Activated naive CD4-positive, alpha-beta T cell treated with anti-CD3 and anti-CD28 coated beads, Interleukin-2, amount 10 ng/mL, durations not matched to agents 7 days and 5 days (primary cell): ENCODE measurements at regions not wholly inside any gene's neighbourhood (a gene's known extent, or its start where the extent isn't known, plus 50 kb on each side); places are given as distances from the start of the nearest gene placed in this dataset.
"Not testable (repeated sequence)": the region's sequence is repeated elsewhere in the genome, so short reads cannot be mapped to it uniquely, and the experiment has no call there.

ENCODE experiments used
- CTCF ChIA-PET: fragments of 350-600 bp; sonication (Branson Sonifier 250); formaldehyde crosslinking; loops from one replicate; lab custom pipeline; 2021; ENCODE audit warnings: antibody characterized with exemption; lab: Charles Lee
- DNase-seq: peaks from one replicate; pipeline ENCODE4 v3.0.0-alpha.2; 2020
- H3K27ac Mint-ChIP-seq: one replicate; pipeline ENCODE4 v1.8.0; 2021; ENCODE audit warnings: mild to moderate bottlenecking, moderate library complexity, mixed read lengths
- H3K27me3 Mint-ChIP-seq: one replicate; pipeline ENCODE4 v1.8.0; 2021; ENCODE audit warnings: mild to moderate bottlenecking, mixed read lengths
- H3K36me3 Mint-ChIP-seq: one replicate; pipeline ENCODE4 v1.8.0; 2021; ENCODE audit warnings: mixed read lengths
- H3K4me1 Mint-ChIP-seq: one replicate; pipeline ENCODE4 v1.8.0; 2021; ENCODE audit warnings: mixed read lengths
- H3K4me3 Mint-ChIP-seq: one replicate; pipeline ENCODE4 v1.8.0; 2021; ENCODE audit warnings: mild to moderate bottlenecking, moderate library complexity, mixed read lengths
- H3K9me3 Mint-ChIP-seq: one replicate; pipeline ENCODE4 v1.8.0; 2021; ENCODE audit warnings: mixed read lengths

- Mint-ChIP-seq H3K4me1 (peaks cover 5% of the 10 kb centered on the region), H3K27me3 (peaks cover 8% of the 10 kb centered on the region), H3K36me3 (no peaks in the 10 kb centered on the region), H3K27ac (no peak overlapping the region), H3K9me3 (no peaks in the 10 kb centered on the region), H3K4me3 (no peak overlapping the region)
- CTCF ChIA-PET: interaction anchor here (1.3 kb wide), 1 partner anchor 26 kb away, joined by 3 read pairs; no protein-coding TSS in a partner anchor
- no peak for DNase-seq
Observed at GRCh38 chr1:101389547-101389929, 152.7 kb downstream of the S1PR1 start.

DNA sequence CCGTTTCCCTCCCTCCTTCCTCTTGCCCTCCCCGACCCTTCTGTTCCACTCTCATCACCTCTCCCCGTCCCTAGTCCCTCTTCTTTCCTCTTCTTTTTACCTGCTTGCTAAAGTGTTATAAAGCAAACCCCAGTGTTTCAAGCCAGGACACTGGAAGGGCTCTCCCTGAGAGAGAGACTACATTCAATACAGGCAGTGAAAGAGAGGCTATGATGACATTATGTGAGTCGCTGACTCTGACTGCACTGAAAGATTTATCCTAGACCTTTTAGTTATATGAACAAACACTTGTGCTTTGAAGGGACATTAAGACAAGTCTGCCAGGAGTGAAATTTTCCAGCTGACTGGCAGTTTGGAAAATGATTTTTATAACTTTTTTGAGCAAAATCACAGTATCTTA, 155.7 kb downstream of the S1PR1 start:
- Mint-ChIP-seq H3K36me3 (no peaks in the 10 kb centered on the region), H3K4me3 (no peak overlapping the region), H3K27me3 (peaks cover 12% of the 10 kb centered on the region), H3K9me3 (no peaks in the 10 kb centered on the region), H3K27ac (no peak overlapping the region), H3K4me1 (peaks cover 5% of the 10 kb centered on the region)
- CTCF ChIA-PET: no interaction called here
- no peak for DNase-seq

- no peak overlapping the region for H3K27ac Mint-ChIP-seq
- H3K27me3 Mint-ChIP-seq: peaks cover 17% of the 10 kb centered on the region
- H3K36me3 Mint-ChIP-seq: no peaks in the 10 kb centered on the region
- no peak overlapping the region for H3K4me3 Mint-ChIP-seq
- no peaks in the 10 kb centered on the region for H3K9me3 Mint-ChIP-seq
- DNase-seq: no peak
- CTCF ChIA-PET: no interaction called here
- H3K4me1 Mint-ChIP-seq: peaks cover 3% of the 10 kb centered on the region
Observed at GRCh38 chr1:101394041-101394440, 157.2 kb downstream of the S1PR1 start.

DNA sequence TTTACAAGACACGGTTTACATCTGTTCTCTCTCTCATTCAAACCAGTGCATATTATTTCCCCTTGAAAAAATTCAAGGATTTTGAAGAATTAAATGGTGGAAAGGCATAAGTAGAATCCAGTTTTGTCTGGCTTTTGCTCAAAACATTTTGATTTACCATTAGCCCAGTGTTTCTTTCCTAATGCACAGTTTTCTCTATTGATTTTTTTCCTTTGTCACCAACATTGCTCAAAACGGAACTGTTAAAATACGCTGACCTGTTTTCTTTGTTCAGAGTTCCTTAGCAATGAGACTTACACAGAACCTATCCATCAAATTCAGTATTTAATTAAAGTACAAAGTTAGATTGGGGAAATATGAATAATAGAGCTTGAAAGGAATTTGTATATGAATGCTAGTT, 162.4 kb downstream of the S1PR1 start:
- Mint-ChIP-seq H3K4me1 (no peaks in the 10 kb centered on the region), H3K27me3 (peaks cover 23% of the 10 kb centered on the region), H3K9me3 (no peaks in the 10 kb centered on the region), H3K4me3 (no peak overlapping the region), H3K27ac (no peak overlapping the region), H3K36me3 (no peaks in the 10 kb centered on the region)
- CTCF ChIA-PET: interaction anchor here (0.9 kb wide), 1 partner anchor 42 kb away, joined by 4 read pairs; no protein-coding TSS in a partner anchor
- no peak for DNase-seq

DNA sequence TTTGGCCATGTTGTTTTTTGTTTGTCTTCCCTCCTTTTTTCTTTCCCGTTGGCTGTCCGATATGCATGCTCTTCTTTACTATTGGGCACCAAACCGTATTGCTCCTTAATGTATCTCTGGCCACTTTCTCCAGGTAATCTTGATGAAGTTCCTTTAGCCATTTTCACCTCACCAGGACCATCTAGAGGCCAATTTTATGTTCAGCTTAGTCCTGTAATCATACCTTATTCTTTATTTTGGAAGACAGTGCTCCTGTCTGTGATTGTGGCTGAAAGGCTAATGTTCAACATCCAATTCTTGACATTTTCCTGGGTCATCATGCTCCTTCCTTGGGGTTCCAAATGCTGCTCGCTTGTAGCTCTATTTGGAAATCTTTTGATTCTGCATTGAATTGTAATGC, 169.5 kb downstream of the S1PR1 start:
- no peak for DNase-seq
- no peak overlapping the region for H3K4me3 Mint-ChIP-seq
- no peak overlapping the region for H3K27ac Mint-ChIP-seq
- H3K9me3 Mint-ChIP-seq: no peaks in the 10 kb centered on the region
- CTCF ChIA-PET: no interaction called here
- H3K4me1 Mint-ChIP-seq: no peaks in the 10 kb centered on the region
- H3K27me3 Mint-ChIP-seq: peaks cover 28% of the 10 kb centered on the region
- no peaks in the 10 kb centered on the region for H3K36me3 Mint-ChIP-seq

DNA sequence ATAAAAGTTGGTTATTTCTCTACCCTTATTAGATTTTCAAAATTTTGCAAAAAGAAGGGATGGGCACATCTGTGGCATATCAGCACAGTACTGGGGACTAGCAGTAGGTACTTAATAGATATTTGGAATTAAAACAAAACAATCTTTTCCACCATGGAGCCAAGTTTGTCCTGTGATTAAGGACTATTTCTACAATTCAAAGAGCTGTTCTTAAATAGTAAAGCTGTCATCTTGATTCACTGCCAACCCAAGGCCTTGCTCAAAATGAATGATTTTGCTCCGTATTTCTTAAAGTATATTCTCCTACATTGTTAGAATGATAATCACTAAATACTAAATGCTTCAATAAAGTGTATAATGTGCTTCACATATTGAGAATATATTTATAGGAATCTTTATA, 169.9 kb downstream of the S1PR1 start:
- H3K4me1 Mint-ChIP-seq: no peaks in the 10 kb centered on the region
- no peak overlapping the region for H3K27ac Mint-ChIP-seq

GRCh38 chr1:101407505-101408211, 170.8 kb downstream of the S1PR1 start:
- H3K27me3 Mint-ChIP-seq: peaks cover 27% of the 10 kb centered on the region
- DNase-seq: no peak
- H3K9me3 Mint-ChIP-seq: no peaks in the 10 kb centered on the region
- no peaks in the 10 kb centered on the region for H3K4me1 Mint-ChIP-seq
- H3K36me3 Mint-ChIP-seq: no peaks in the 10 kb centered on the region
- H3K4me3 Mint-ChIP-seq: no peak overlapping the region
- CTCF ChIA-PET: no interaction called here
- no peak overlapping the region for H3K27ac Mint-ChIP-seq

More for the DNA sequence above, 169.9 kb downstream of the S1PR1 start:
- no peak for DNase-seq
- H3K27me3 Mint-ChIP-seq: peaks cover 27% of the 10 kb centered on the region
- H3K4me3 Mint-ChIP-seq: no peak overlapping the region
- CTCF ChIA-PET: no interaction called here
- H3K9me3 Mint-ChIP-seq: no peaks in the 10 kb centered on the region
- no peaks in the 10 kb centered on the region for H3K36me3 Mint-ChIP-seq

GRCh38 chr1:101408212-101409042, 171.6 kb downstream of the S1PR1 start:
- CTCF ChIA-PET: no interaction called here
- no peak for DNase-seq
- H3K9me3 Mint-ChIP-seq: no peaks in the 10 kb centered on the region
- H3K27me3 Mint-ChIP-seq: peaks cover 27% of the 10 kb centered on the region
- no peaks in the 10 kb centered on the region for H3K4me1 Mint-ChIP-seq
- no peak overlapping the region for H3K27ac Mint-ChIP-seq
- H3K4me3 Mint-ChIP-seq: no peak overlapping the region
- H3K36me3 Mint-ChIP-seq: no peaks in the 10 kb centered on the region

GRCh38 chr1:101409102-101409501, 172.3 kb downstream of the S1PR1 start:
- Mint-ChIP-seq H3K4me3 (no peak overlapping the region), H3K27me3 (peaks cover 31% of the 10 kb centered on the region), H3K36me3 (no peaks in the 10 kb centered on the region), H3K4me1 (no peaks in the 10 kb centered on the region), H3K9me3 (no peaks in the 10 kb centered on the region), H3K27ac (no peak overlapping the region)
- CTCF ChIA-PET: no interaction called here
- no peak for DNase-seq

DNA sequence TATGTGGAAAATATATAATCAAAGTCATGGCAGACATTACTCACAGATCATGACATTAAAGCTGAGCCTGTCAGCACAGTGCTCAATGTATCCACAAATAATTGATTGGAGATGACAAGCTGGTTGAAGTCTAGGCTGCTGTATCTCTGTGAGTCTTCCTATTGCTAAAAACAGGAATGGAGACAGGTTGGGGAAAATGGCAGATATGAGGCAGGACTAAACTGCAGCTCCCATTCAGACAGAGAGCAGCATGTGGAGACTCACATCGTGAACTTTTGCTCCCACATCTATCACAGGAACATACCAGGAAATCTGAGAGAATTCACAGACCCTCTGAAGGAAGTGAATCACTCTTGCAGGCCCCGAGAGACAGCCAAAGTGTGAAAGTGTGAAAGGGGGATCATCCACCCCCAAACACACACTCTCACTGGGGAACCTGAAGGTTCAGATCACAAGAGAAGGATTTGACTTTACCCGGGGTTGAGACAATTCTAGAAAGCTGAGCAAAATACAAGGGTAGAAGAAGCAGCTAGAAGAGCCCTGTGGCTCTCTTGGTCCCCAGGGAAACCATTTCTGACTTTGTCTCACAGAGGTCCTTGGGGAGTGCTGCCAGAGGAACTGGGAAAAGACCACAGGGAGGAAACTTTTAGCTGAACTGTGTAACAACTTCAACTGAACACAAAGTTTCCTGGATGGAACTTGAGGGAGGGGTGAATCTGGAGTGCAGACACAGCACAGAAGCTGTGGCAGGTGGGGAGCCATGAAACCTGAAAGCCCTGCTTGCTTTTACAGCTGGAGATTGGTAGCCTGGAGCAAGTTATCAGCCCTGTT, 173.4 kb downstream of the S1PR1 start:
- H3K4me3 Mint-ChIP-seq: no peak overlapping the region
- DNase-seq: no peak
- CTCF ChIA-PET: interaction anchor here (1.2 kb wide), 1 partner anchor 101 kb away, joined by 3 read pairs; no protein-coding TSS in a partner anchor
- no peaks in the 10 kb centered on the region for H3K36me3 Mint-ChIP-seq
- H3K9me3 Mint-ChIP-seq: no peaks in the 10 kb centered on the region
- H3K4me1 Mint-ChIP-seq: no peaks in the 10 kb centered on the region
- peaks cover 27% of the 10 kb centered on the region for H3K27me3 Mint-ChIP-seq
- H3K27ac Mint-ChIP-seq: no peak overlapping the region

GRCh38 chr1:101420406-101420805, 183.6 kb downstream of the S1PR1 start:
- H3K4me3 Mint-ChIP-seq: no peak overlapping the region
- peaks cover 5% of the 10 kb centered on the region for H3K9me3 Mint-ChIP-seq
- CTCF ChIA-PET: no interaction called here
- H3K36me3 Mint-ChIP-seq: no peaks in the 10 kb centered on the region
- H3K4me1 Mint-ChIP-seq: no peaks in the 10 kb centered on the region
- DNase-seq: no peak
- no peak overlapping the region for H3K27ac Mint-ChIP-seq
- no peaks in the 10 kb centered on the region for H3K27me3 Mint-ChIP-seq

DNA sequence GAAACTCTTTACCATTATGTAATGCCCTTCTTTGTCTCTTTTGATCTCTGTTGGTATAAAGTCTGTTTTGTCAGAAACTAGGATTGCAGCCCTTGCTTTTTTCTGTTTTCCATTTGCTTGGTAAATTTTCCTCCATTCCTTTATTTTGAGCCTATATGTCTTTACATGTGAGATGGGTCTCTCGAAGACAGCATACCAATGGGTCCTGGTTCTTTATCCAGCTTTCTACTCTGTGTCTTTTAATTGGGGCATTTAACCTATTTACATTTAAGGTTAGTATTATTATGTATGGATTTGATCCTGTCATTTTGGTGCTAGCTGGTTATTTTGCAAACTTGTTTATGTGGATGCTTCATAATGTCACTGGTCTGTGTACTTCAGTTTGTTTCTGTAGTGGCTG, 191.3 kb downstream of the S1PR1 start:
- CTCF ChIA-PET: not testable (repeated sequence)

GRCh38 chr1:101428562-101428961, 191.7 kb downstream of the S1PR1 start:
- no peak for DNase-seq
- CTCF ChIA-PET: no interaction called here
- no peaks in the 10 kb centered on the region for H3K4me1 Mint-ChIP-seq
- no peak overlapping the region for H3K4me3 Mint-ChIP-seq
- no peaks in the 10 kb centered on the region for H3K36me3 Mint-ChIP-seq
- H3K27me3 Mint-ChIP-seq: no peaks in the 10 kb centered on the region
- no peak overlapping the region for H3K27ac Mint-ChIP-seq
- peaks cover under 1% of the 10 kb centered on the region for H3K9me3 Mint-ChIP-seq

More for the DNA sequence above, 191.3 kb downstream of the S1PR1 start:
- H3K4me3 Mint-ChIP-seq, H3K4me1 Mint-ChIP-seq, H3K36me3 Mint-ChIP-seq, DNase-seq, H3K9me3 Mint-ChIP-seq, H3K27ac Mint-ChIP-seq, H3K27me3 Mint-ChIP-seq: not testable (repeated sequence)

DNA sequence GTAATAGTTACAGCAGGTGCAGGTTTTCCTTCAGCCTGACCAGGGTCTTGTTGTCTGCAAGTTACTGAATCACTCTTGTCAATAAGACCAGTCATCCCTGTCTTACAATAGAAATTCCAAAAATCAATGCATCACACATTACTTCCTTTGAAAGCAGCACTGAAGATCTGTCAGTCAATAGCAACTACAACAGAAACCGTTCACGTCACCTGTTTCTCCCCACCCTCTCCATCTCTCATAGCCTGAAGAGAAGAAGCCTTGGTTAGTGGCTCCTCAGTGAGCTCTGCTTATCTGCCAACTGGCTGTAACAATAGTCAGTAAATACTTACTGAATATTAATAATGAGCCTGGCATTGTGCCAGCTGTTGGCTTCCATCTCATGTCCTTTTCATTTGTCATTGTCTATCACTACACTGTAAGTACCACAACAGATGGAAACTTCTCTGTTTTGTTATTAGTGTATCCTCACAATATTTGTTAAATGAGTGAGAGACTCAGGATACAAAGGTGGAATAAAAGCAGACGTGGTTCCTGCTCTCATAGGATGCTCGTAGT, 195.2 kb downstream of the S1PR1 start:
- H3K27me3 Mint-ChIP-seq: peaks cover under 1% of the 10 kb centered on the region
- no peak overlapping the region for H3K4me3 Mint-ChIP-seq
- no peak overlapping the region for H3K27ac Mint-ChIP-seq
- CTCF ChIA-PET: interaction anchor here (1.3 kb wide), 1 partner anchor 9 kb away, joined by 3 read pairs; no protein-coding TSS in a partner anchor
- no peaks in the 10 kb centered on the region for H3K36me3 Mint-ChIP-seq
- no peaks in the 10 kb centered on the region for H3K9me3 Mint-ChIP-seq
- H3K4me1 Mint-ChIP-seq: no peaks in the 10 kb centered on the region
- no peak for DNase-seq
